ENCODE measurements at regions not wholly inside any gene's neighbourhood (a gene's known extent, or its start where the extent isn't known, plus 50 kb on each side); places are given as distances from the start of the nearest gene placed in this dataset.

DNA sequence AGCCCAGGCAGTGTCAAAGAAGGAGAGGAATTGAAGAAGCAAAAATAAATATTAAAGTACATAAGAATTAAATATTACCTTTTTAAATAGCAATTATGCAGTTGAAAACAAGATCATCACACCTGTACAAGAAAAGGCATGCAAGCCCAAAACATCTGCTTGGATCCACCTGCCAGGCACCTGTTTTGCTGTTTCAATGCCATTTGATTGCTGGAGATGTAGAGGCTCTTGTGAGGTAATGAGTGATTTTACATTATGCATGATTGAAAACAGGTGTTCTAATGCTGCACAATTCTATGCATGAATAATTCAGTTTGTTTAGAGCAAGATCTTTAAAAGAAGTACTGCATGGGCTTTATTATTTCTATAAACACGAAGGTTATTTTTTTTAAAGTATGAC lies 700.6 kb upstream of the ZEB2 start:
- no peaks in the 10 kb centered on the region for H3K36me3 Mint-ChIP-seq
- H3K27me3 Mint-ChIP-seq, result no peaks in the 10 kb centered on the region
- H3K27ac Mint-ChIP-seq, result no peak overlapping the region
- H3K9me3 Mint-ChIP-seq, result no peaks in the 10 kb centered on the region
- no peaks in the 10 kb centered on the region for H3K4me1 Mint-ChIP-seq
- H3K4me3 Mint-ChIP-seq, result no peak overlapping the region

DNA sequence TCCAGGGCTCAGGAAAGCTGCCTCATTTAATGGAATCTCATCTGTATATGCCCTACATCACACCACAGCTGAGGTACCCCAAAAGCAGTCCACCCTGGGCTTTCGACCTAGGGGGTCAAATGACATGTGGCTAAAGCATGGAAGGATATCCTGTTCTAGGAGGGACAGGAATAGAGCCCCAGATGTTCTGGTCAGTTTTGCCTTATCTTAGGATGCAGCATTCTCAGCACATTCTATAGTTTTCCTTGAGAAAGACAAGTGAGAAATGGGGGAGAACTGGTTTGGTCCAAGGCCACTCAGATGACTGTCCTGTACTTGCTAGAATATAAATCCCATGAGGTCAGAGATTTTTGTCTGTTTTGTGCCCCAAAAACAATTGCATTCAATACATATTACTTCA lies 688.0 kb upstream of the ZEB2 start:
- Mint-ChIP-seq H3K4me3 (no peak overlapping the region), H3K27me3 (no peaks in the 10 kb centered on the region), H3K27ac (no peak overlapping the region), H3K36me3 (no peaks in the 10 kb centered on the region), H3K9me3 (peaks cover 5% of the 10 kb centered on the region), H3K4me1 (no peaks in the 10 kb centered on the region)

DNA sequence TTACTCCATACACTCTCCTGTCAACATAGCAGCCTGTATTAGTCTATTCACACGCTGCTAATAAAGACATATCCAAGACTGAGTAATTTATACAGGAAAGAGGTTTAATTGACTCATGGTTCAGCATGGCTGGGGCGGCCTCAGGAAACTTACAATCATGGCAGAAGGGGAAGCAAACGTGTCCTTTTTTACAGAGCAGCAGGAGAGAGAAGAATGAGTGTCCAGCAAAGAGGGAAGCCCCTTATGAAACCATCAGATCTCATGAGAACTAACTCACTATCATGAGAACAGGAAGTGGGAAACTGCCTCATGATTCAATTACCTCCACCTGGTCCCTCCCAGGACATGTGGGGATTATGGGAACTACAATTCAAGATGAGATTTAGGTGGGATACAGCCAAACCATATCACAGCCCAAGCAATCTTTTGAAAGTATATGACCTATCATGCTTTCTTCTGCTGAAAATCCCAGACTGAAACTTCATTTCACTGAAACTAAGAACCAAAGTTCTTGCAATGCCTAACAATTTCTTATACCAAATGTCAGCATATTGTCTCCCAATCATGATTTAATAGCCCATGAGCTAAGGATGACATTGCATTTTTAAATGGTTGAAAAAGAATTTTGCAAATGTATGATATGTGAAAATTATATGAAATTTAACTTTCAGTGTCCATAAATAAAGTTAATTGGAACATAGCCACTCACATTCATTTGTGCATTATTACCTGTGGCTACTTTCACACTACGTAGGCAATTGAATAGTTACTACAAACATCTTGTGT lies 686.8 kb upstream of the ZEB2 start:
- no peaks in the 10 kb centered on the region for H3K36me3 Mint-ChIP-seq
- H3K9me3 Mint-ChIP-seq, result peaks cover 5% of the 10 kb centered on the region
- H3K27ac Mint-ChIP-seq, result no peak overlapping the region
- no peaks in the 10 kb centered on the region for H3K27me3 Mint-ChIP-seq
- H3K4me1 Mint-ChIP-seq, result no peaks in the 10 kb centered on the region
- no peak overlapping the region for H3K4me3 Mint-ChIP-seq

DNA sequence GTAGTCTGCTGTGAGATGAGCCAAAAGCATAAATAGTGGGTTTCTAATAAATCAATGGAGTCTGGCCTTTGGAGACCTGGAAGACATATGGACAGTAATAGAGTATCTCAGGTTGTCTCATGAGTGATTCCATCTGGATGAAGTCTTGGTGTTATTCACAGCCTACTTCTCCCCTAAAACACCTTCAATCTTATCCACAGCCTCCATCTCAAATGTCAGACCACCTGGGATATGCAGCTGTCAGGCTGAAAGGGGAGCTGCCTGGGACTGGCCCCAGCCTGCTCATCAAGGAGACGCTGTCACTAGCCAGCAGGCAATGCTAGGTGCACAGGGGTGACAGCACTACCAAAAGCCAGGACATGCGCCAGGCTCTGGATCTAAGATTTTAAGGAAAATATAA lies 684.0 kb upstream of the ZEB2 start:
- no peaks in the 10 kb centered on the region for H3K36me3 Mint-ChIP-seq
- peaks cover 5% of the 10 kb centered on the region for H3K9me3 Mint-ChIP-seq
- no peak overlapping the region for H3K27ac Mint-ChIP-seq
- H3K4me1 Mint-ChIP-seq, result no peaks in the 10 kb centered on the region
- H3K27me3 Mint-ChIP-seq, result no peaks in the 10 kb centered on the region
- H3K4me3 Mint-ChIP-seq, result no peak overlapping the region

DNA sequence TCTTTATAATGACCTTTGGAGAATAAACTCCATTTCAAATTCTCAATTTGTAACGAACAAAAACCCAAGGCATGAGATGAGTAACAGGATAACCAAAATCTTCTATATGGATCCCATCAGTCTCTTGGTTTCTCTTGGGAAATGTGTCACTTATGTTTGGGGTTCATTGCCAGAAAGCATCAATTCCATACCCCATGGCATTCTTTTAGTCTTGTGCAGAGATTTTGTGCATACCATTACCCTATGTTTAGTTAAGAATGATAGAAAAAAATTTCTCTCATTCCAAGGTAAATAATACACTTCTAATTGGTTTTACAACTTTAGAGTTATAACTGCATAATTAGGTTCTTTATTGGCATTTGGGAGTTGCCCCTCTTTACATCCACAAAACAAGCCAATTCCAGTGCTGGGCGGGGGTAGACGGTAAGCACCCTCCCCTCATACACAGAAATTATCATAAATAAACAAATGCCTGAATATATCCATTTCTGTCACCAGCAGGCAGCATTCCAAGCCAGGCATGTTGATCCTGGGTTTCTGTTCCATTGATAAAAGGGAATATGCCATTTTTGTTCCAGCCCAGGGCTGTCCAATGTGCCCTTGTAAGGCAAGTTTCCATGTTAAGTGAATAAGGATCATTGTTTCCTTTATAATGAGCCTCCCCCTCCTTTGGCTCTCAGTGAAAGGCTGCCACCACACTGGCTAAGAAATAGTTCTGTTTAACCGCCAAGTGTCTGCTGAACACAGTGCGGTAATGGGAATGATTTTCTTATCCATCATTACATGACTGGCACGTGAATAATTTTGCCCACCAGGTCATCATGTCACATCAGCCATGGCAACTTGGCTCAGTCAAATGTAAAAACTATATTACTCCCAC lies 680.1 kb upstream of the ZEB2 start:
- Mint-ChIP-seq H3K9me3 (no peaks in the 10 kb centered on the region), H3K4me1 (no peaks in the 10 kb centered on the region), H3K27ac (no peak overlapping the region), H3K4me3 (no peak overlapping the region), H3K27me3 (no peaks in the 10 kb centered on the region), H3K36me3 (no peaks in the 10 kb centered on the region)

DNA sequence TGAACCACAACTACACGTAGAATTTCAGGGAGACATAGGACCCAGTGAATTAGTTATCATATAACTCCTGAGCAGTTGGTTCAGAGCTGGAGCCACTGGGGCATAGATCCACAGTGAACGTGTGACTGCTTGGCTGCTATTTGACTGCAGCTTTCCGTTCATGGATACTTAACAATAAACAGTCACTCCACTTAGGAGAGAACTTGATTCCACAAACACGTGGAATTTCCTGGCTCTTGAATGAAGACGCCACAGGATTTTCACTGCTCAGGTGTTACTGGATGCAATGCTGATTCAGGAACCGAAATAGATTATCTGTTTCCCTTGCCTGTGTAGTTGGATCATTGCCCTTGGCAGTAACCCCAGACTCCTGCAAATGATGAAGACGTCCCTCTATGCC lies 679.1 kb upstream of the ZEB2 start:
- Mint-ChIP-seq H3K27ac (no peak overlapping the region), H3K36me3 (no peaks in the 10 kb centered on the region), H3K4me3 (no peak overlapping the region), H3K27me3 (no peaks in the 10 kb centered on the region), H3K9me3 (no peaks in the 10 kb centered on the region), H3K4me1 (no peaks in the 10 kb centered on the region)

DNA sequence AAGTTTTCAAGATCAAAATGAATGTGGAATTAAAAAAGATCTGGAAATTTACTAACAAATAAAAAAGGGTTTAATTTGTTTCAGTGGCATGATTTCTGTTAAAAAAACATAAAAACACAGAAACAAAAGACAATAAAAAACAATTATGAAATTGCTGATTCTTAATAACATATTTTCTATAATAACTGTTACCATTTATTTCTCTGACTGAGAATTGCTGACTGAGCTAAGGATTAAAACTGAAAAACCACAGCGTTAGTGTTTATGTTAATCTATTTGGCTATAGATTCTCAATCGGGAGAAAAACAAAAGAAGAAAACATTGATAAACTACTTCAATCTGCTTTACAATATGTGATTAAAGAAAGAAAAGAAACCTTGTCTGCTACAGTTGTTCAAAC lies 678.6 kb upstream of the ZEB2 start:
- Mint-ChIP-seq H3K4me1 (no peaks in the 10 kb centered on the region), H3K27ac (no peak overlapping the region), H3K36me3 (no peaks in the 10 kb centered on the region), H3K27me3 (no peaks in the 10 kb centered on the region), H3K9me3 (no peaks in the 10 kb centered on the region), H3K4me3 (no peak overlapping the region)

DNA sequence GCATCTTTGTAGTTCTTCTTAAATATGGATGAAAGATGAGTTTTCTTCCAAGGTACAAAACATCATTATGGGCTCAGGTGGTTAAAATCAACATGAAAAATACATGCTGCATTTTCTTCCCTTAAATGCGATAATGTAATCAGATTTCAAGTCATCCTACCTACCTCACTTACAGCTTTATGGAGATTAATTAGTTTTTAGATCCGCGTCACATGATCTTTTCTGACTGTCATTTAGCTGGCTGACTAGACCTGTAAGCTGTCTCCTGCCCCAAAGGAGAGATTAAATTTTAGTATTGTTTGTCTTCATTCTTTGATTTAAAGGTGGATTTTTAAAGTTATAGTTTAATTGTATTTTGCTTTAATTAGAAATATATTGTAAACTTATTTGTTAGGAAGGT lies 678.0 kb upstream of the ZEB2 start:
- Mint-ChIP-seq H3K27ac (no peak overlapping the region), H3K27me3 (no peaks in the 10 kb centered on the region), H3K4me3 (no peak overlapping the region), H3K9me3 (no peaks in the 10 kb centered on the region), H3K36me3 (no peaks in the 10 kb centered on the region), H3K4me1 (no peaks in the 10 kb centered on the region)

DNA sequence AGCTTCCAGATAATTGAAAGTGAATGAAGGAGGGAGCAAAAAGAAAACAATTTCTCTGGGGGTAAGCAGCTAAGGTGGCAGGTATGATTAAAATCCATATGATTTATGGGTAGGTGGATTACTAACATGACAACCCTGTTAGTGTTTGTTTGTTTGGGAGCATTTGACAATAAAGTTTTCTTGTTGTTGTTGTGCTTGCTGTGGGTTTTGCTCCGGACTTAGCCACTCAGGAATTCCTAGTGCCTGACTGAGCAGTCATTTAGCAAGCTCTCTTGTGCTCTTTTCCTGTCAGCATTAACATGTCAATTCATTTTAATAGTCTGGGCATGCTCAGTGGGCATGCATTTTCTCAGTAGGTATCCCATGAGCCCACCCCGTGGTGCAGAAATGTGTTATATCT lies 674.8 kb upstream of the ZEB2 start:
- H3K27ac Mint-ChIP-seq, result no peak overlapping the region
- H3K9me3 Mint-ChIP-seq, result no peaks in the 10 kb centered on the region
- H3K27me3 Mint-ChIP-seq, result peaks cover 1% of the 10 kb centered on the region

DNA sequence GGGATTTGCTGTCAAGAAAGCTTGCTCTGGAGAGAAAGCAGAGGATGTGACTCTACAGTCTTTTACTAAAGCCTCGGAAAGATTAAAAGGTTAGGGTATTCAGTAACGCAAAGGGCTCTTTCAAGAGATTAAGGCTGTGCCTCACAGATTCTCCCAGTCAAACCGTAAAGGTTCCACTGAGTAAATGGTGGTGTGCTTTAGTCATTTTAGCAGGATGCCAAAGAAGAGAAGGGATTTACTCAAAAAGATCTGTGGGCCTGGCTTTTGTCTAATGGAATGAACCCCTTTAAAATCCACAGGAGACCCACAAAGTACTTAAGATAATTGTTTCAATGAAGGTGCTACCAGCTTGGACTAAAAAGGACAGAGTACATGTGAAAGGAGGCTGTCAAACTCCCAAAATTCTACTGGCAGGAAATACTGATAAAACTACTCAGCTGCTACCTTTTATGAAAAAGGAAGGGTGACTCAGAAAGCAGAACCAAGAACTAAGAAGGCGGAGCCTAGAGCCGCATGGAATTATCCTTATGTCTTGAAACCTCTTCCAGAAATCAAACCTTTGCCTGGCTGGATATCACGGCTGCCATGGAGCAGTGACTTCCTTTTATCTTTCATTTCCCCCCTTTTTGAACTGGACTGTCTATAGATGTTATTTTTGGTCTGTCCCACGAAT lies 670.2 kb upstream of the ZEB2 start:
- Mint-ChIP-seq H3K36me3 (no peaks in the 10 kb centered on the region), H3K4me1 (no peaks in the 10 kb centered on the region), H3K27ac (no peak overlapping the region), H3K4me3 (no peak overlapping the region), H3K27me3 (peaks cover 2% of the 10 kb centered on the region), H3K9me3 (no peaks in the 10 kb centered on the region)

More for the DNA sequence above, 674.8 kb upstream of the ZEB2 start:
- Mint-ChIP-seq H3K4me1 (no peaks in the 10 kb centered on the region), H3K4me3 (no peak overlapping the region), H3K36me3 (no peaks in the 10 kb centered on the region)

DNA sequence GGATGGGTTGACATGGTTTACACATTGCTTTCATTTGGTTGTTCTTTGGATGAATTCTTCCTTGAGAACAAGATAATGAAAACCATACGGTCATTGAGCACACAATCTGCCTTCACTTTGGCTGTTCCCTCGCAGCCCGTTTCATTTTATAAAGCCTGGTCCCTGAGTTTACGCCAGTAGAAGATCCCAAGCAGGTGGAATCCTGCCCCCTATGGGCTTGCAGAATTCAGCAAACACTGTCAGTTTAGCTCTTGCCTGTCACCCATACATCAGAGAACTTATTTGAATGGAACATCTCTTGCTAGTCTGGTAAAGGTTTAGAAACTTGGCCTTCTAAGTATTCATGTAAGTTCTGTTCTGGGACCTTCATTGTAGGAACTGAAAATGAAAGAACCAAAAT lies 666.4 kb upstream of the ZEB2 start:
- no peak overlapping the region for H3K27ac Mint-ChIP-seq
- H3K36me3 Mint-ChIP-seq, result no peaks in the 10 kb centered on the region
- no peaks in the 10 kb centered on the region for H3K9me3 Mint-ChIP-seq
- no peaks in the 10 kb centered on the region for H3K4me1 Mint-ChIP-seq
- H3K27me3 Mint-ChIP-seq, result peaks cover 2% of the 10 kb centered on the region
- no peak overlapping the region for H3K4me3 Mint-ChIP-seq

DNA sequence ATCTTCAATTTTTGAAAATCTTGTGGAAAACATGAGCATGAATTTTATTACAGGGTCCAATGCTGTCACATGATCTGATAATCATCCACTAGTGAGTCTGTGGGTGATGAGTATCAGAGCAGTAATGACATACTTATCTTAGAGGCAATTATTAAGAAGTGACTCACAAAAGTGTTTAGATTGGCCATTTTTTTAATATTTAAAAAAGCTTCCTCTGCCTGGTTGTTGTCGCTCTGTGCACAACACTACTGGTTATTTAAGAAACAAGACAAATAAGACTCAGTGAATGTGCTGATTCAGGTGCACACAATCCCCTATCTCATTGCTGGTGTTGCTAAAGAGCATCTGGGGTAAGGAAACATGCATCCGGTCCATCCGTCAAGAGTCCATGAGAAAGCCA lies 665.8 kb upstream of the ZEB2 start:
- Mint-ChIP-seq H3K4me1 (no peaks in the 10 kb centered on the region), H3K4me3 (no peak overlapping the region), H3K27ac (no peak overlapping the region), H3K27me3 (peaks cover 2% of the 10 kb centered on the region), H3K9me3 (no peaks in the 10 kb centered on the region), H3K36me3 (no peaks in the 10 kb centered on the region)

DNA sequence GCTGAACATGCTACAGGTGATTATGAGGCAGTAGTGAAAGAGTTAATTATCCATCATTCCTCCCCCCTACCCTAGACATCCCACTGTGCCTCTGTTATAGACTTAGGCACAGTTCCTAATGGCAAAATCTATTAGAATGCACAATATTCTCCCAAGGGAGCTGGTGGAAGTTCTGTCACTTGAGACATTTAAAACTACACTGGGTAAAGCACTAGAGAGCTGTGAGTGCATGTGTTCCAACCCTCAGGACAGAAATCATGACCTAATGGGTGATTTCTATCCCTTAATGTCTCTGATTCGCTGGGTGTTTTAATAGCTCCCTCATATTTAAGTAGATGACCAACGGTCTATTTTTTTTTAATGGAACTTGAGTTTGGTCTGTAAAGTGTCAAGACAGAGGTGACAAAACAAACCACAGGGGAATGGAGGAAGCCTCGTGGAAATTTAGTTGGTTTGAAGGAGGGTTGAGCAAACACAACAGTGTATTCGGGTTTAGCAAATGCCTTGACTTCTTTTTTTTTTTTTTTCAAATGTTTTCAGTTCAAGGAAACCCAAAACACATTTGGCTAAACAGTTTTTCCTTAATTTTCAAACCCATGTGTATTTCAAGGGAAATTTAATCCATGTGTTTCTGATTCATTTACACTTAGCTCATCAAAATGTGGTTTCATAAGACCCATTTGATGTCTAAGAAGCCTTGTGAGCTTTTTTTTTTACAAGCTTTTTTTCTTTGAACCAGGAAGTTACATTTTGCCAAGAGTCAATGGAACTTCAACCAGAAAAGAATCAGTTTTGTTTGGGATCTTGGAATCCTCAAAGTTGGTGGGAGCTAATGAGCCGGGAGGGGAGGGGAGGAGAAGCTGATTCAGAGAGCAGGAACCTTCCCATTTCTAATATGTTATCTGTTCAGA lies 665.1 kb upstream of the ZEB2 start:
- Mint-ChIP-seq H3K36me3 (no peaks in the 10 kb centered on the region), H3K4me1 (no peaks in the 10 kb centered on the region), H3K4me3 (no peak overlapping the region)

DNA sequence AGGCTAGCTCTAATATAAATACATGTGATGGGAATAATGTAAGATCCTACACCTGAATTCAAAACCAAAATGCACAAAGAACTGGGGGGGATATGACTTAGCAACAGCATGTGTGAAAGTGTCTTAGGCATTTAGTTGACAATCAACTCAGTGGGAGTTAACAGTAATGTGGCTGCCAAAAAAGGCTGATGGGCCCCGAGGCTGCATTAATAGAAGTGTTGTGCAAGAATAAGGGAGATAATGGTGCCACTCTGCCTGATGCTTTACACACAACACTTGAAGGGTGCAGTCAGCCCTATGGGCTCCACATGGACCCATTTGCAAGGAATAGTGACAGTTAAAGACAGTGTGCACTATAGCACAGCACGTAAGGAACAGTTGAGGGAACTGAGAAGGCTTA lies 649.4 kb upstream of the ZEB2 start:
- H3K27me3 Mint-ChIP-seq, result no peaks in the 10 kb centered on the region

More for the DNA sequence above, 665.1 kb upstream of the ZEB2 start:
- Mint-ChIP-seq H3K9me3 (no peaks in the 10 kb centered on the region), H3K27ac (no peak overlapping the region), H3K27me3 (peaks cover 2% of the 10 kb centered on the region)

DNA sequence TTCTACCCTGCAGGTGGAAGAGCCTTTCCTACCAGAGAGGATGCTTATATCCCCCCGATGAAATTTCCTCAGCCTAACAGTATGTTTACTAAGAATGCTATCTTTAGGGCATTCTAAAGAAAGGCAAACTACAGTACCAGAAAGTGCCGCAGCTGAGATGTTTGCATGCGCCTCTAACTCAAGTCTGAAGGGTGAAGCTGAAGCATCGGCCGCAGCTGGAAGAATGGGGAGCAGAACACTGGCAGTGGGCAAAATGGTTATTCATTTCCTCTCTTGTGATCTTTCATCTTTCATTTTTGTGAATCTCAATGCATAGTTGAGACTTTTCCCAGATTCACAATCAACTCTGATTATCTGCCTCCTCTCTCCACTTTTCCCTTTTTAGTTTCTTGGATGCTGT lies 648.2 kb upstream of the ZEB2 start:
- Mint-ChIP-seq H3K27ac (no peak overlapping the region), H3K4me3 (no peak overlapping the region), H3K27me3 (no peaks in the 10 kb centered on the region), H3K36me3 (no peaks in the 10 kb centered on the region), H3K9me3 (no peaks in the 10 kb centered on the region), H3K4me1 (no peaks in the 10 kb centered on the region)

More for the DNA sequence above, 649.4 kb upstream of the ZEB2 start:
- Mint-ChIP-seq H3K4me1 (no peaks in the 10 kb centered on the region), H3K36me3 (no peaks in the 10 kb centered on the region), H3K9me3 (no peaks in the 10 kb centered on the region), H3K27ac (no peak overlapping the region), H3K4me3 (no peak overlapping the region)

Data from activated naive CD4-positive, alpha-beta T cell treated with anti-CD3 and anti-CD28 coated beads, Interleukin-2, amount 50 U/mL, for 24 hours (primary cell).